ENCODE measurements at regions not wholly inside any gene's neighbourhood (a gene's known extent, or its start where the extent isn't known, plus 50 kb on each side); places are given as distances from the start of the nearest gene placed in this dataset.
A peak's percentile ranks its signal among the peaks of the same experiment; 100 is the strongest.

GRCh38 chr11:15711311-15711710 is 596.6 kb downstream of the INSC start:
- no peak overlapping the region for H3K4me3 ChIP-seq
- peaks cover 0 to 8% of the 10 kb centered on the region in 2 donors for H3K4me1 ChIP-seq (replicated peaks in 1 of 2)
- 0 to 100% (median 17%) methylated on average over 1 to 2 of the region's 2 CpGs; no CpG with 5 or more reads in 4 of the 10 experiments for WGBS, 10 experiments
- H3K27ac ChIP-seq, result no peak overlapping the region
- no peak for ATAC-seq (replicated peaks in 6 of 8)
- in situ Hi-C loops (cut with MboI; ENCODE audit: low pct_unique_long_range_greater_than_20kb in 2 of 9, low sequenced_read_pairs in 9 of 9, unreplicated experiment in 9 of 9), result no loop called here

DNA sequence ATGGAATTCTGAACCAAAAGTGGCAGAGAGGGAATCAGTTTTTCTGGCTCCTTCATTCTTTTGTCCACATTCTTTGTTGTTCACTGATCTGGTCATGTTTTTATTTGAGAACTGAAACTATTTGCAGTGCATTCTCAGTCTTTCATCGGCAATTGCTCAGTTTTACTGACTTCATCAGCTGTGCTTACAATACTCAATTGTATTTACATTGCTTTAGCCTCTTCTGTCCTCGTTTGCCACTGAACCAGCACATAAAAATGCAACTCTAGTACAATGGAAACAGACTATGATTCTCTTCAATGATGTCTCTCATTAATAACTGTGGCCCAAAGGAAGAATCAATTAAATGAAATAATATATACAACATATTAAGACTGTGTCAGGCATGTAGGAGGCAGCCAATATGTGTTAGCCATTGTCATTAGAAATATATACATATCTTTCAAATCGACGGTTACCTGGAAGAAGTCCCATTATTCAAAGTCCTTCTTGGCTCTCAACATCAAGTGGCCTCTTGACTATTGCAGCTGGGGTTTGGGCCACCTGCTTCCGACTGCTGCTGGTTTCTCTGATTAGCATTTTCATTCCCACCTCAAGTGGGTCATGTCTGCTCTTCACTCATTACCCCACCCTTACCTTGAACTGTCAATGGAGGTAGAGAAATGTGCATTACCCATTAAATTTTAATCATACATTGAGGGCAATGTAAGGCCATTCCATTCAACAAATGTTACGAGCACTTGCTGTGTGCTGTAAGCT is 600.1 kb downstream of the INSC start:
- no peak overlapping the region for H3K4me3 ChIP-seq
- in situ Hi-C loops (cut with MboI; ENCODE audit: low pct_unique_long_range_greater_than_20kb in 2 of 9, low sequenced_read_pairs in 9 of 9, unreplicated experiment in 9 of 9), result no loop called here
- ATAC-seq (replicated peaks in 6 of 8), result peak in 1 of 8 experiments; percentile 53

DNA sequence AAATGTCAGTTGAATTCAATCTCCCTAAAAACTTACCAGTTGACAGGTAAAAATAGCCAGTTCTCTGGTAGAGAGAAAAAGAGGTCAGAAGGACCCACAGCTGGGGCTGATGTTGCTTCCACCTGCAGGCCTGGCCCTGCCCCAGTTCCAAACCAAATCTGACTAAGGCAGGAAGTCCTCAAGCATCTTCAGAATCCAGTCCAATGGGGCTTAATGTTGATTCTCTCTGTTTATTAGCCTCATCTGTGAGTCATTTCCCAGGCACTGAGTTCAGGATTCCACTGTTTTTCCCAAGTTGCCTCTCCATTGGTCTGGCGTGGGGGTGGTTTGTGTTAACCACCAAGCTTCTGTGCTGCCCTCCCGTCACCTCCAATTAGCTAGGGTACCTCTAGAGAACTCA is 601.8 kb downstream of the INSC start:
- 0 to 100% (median 93%) methylated on average over 1 of the region's 2 CpGs; no CpG with 5 or more reads in 4 of the 10 experiments for WGBS, 10 experiments

More for the DNA sequence above, 600.1 kb downstream of the INSC start:
- WGBS, 10 experiments, result 29 to 93% (median 73%) methylated on average over 1 to 6 of the region's 6 CpGs; no CpG with 5 or more reads in 1 of the 10 experiments
- Histone ChIP-seq H3K27ac (no peak overlapping the region), H3K4me1 (replicated peaks in 1 of 2) (peaks cover 0 to 8% of the 10 kb centered on the region in 2 donors)

GRCh38 chr11:15720460-15720859 is 605.7 kb downstream of the INSC start:
- Histone ChIP-seq H3K4me3 (no peak overlapping the region), H3K27ac (no peak overlapping the region), H3K4me1 (replicated peaks in 1 of 2) (no peaks in the 10 kb centered on the region)
- 0 to 100% (median 77%) methylated on average over 1 to 3 of the region's 5 CpGs; no CpG with 5 or more reads in 3 of the 10 experiments for WGBS, 10 experiments
- ATAC-seq (replicated peaks in 6 of 8), result peak in 7 of 8 experiments; percentile 42 to 87 (median 76)
- in situ Hi-C loops (cut with MboI; ENCODE audit: low pct_unique_long_range_greater_than_20kb in 2 of 9, low sequenced_read_pairs in 9 of 9, unreplicated experiment in 9 of 9), result no loop called here

More for the DNA sequence above, 601.8 kb downstream of the INSC start:
- in situ Hi-C loops (cut with MboI; ENCODE audit: low pct_unique_long_range_greater_than_20kb in 2 of 9, low sequenced_read_pairs in 9 of 9, unreplicated experiment in 9 of 9), result no loop called here
- Histone ChIP-seq H3K27ac (no peak overlapping the region), H3K4me3 (no peak overlapping the region), H3K4me1 (replicated peaks in 1 of 2) (peaks cover 0 to 5% of the 10 kb centered on the region in 2 donors)
- ATAC-seq (replicated peaks in 6 of 8), result no peak

- no peak for ATAC-seq (replicated peaks in 6 of 8)
- no peak overlapping the region for H3K27ac ChIP-seq
- in situ Hi-C loops (cut with MboI; ENCODE audit: low pct_unique_long_range_greater_than_20kb in 2 of 9, low sequenced_read_pairs in 9 of 9, unreplicated experiment in 9 of 9), result no loop called here
- H3K4me3 ChIP-seq, result no peak overlapping the region
- H3K4me1 ChIP-seq (replicated peaks in 1 of 2), result no peaks in the 10 kb centered on the region
Measured at GRCh38 chr11:15723966-15724365, 609.2 kb downstream of the INSC start.

GRCh38 chr11:15724601-15725000 is 609.9 kb downstream of the INSC start:
- 50 to 100% (median 100%) methylated on average over 1 to 3 of the region's 3 CpGs; no CpG with 5 or more reads in 3 of the 10 experiments for WGBS, 10 experiments
- Histone ChIP-seq H3K4me3 (no peak overlapping the region), H3K27ac (no peak overlapping the region), H3K4me1 (replicated peaks in 1 of 2) (no peaks in the 10 kb centered on the region)
- in situ Hi-C loops (cut with MboI; ENCODE audit: low pct_unique_long_range_greater_than_20kb in 2 of 9, low sequenced_read_pairs in 9 of 9, unreplicated experiment in 9 of 9), result no loop called here
- ATAC-seq (replicated peaks in 6 of 8), result no peak

DNA sequence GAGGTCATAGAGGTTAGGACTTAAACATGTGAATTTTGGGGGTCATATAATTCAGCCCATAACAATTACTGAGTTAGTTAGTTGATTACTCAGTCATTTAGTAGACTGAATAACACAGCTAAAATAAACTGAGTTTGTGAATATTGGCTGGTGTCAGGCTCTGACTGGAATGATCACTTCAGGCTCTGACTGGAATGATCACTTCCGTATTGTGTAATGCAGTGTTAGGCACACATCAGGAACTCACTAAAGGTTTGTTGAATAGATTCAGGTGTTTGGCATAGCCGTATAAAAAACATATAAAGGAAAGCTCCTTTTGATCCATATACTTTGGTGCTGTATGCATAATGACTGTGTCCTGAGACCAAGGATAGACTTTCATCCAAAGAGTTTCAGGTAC is 610.5 kb downstream of the INSC start:
- no peak for ATAC-seq (replicated peaks in 6 of 8)
- H3K4me1 ChIP-seq (replicated peaks in 1 of 2), result no peaks in the 10 kb centered on the region
- in situ Hi-C loops (cut with MboI; ENCODE audit: low pct_unique_long_range_greater_than_20kb in 2 of 9, low sequenced_read_pairs in 9 of 9, unreplicated experiment in 9 of 9), result no loop called here

GRCh38 chr11:15726221-15726746 is 611.6 kb downstream of the INSC start:
- Histone ChIP-seq H3K4me3 (no peak overlapping the region), H3K27ac (no peak overlapping the region), H3K4me1 (replicated peaks in 1 of 2) (no peaks in the 10 kb centered on the region)
- in situ Hi-C loops (cut with MboI; ENCODE audit: low pct_unique_long_range_greater_than_20kb in 2 of 9, low sequenced_read_pairs in 9 of 9, unreplicated experiment in 9 of 9), result no loop called here
- no peak for ATAC-seq (replicated peaks in 6 of 8)
- 0 to 90% (median 55%) methylated on average over 1 to 3 of the region's 3 CpGs; no CpG with 5 or more reads in 4 of the 10 experiments for WGBS, 10 experiments

More for the DNA sequence above, 610.5 kb downstream of the INSC start:
- WGBS, 10 experiments, result 0 to 100% (median 71%) methylated on average over 1 to 2 of the region's 2 CpGs; no CpG with 5 or more reads in 1 of the 10 experiments
- Histone ChIP-seq H3K4me3 (no peak overlapping the region), H3K27ac (no peak overlapping the region)

DNA sequence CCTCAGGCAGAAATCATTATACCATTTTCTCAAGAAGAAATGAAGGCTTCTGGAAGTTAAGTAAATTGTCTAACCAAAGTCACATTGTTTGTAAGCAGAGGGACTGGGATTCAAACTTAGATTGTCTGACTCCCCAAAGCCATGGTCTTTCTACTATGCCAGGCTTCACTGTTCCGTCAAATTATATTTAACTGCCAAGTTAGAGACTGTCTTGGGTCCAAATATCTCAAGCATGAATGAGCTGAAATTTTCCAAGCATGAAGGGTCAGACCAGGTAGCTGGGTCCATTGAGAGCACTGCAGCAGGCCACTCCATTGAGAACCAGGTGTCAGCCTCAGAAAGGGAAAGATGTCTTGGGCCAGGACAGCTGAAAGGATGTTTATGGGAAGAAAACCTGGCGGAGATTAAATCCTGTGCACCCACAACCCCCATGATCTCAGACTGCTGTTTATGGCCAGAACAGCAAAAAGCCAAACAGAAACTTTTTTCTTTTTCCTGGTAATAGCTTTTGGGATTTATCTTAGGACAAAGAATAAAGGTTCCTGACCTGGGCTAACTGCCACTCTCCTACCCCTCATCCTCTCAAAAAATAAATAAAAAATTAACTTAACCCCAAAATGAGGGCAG is 612.3 kb downstream of the INSC start:
- Histone ChIP-seq H3K4me1 (replicated peaks in 1 of 2) (no peaks in the 10 kb centered on the region), H3K4me3 (no peak overlapping the region), H3K27ac (no peak overlapping the region)
- in situ Hi-C loops (cut with MboI; ENCODE audit: low pct_unique_long_range_greater_than_20kb in 2 of 9, low sequenced_read_pairs in 9 of 9, unreplicated experiment in 9 of 9), result no loop called here
- ATAC-seq (replicated peaks in 6 of 8), result no peak
- WGBS, 10 experiments, result 0 to 100% (median 80%) methylated on average over 1 to 2 of the region's 2 CpGs; no CpG with 5 or more reads in 3 of the 10 experiments

DNA sequence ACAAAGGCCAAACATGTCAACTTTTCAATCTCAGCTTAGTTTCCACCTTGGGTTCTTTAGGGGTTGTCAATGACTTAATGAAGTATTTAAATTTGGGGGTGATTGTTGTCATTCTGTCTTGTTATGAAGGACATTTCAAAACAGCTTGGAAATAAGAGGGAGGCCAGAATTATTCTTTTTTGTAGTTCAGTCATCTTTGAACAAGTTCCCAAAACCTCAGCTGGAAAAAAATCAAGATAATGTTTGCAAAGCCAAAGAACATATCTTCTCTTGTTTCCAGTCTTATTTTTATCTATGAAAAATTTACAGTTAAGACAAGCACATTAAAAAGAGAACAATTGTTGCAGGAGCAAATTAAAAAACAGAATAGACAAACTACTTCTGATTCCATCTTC is 612.8 kb downstream of the INSC start:
- H3K4me1 ChIP-seq (replicated peaks in 1 of 2), result no peaks in the 10 kb centered on the region
- ATAC-seq (replicated peaks in 6 of 8), result no peak
- H3K4me3 ChIP-seq, result no peak overlapping the region
- H3K27ac ChIP-seq, result no peak overlapping the region
- in situ Hi-C loops (cut with MboI; ENCODE audit: low pct_unique_long_range_greater_than_20kb in 2 of 9, low sequenced_read_pairs in 9 of 9, unreplicated experiment in 9 of 9), result no loop called here

GRCh38 chr11:15728207-15728606 is 613.5 kb downstream of the INSC start:
- ATAC-seq (replicated peaks in 6 of 8), result no peak
- no peak overlapping the region for H3K27ac ChIP-seq
- H3K4me1 ChIP-seq (replicated peaks in 1 of 2), result no peaks in the 10 kb centered on the region
- in situ Hi-C loops (cut with MboI; ENCODE audit: low pct_unique_long_range_greater_than_20kb in 2 of 9, low sequenced_read_pairs in 9 of 9, unreplicated experiment in 9 of 9), result no loop called here
- H3K4me3 ChIP-seq, result no peak overlapping the region
- 0 to 100% (median 36%) methylated on average over 1 of the region's 1 CpG; no CpG with 5 or more reads in 4 of the 10 experiments for WGBS, 10 experiments

DNA sequence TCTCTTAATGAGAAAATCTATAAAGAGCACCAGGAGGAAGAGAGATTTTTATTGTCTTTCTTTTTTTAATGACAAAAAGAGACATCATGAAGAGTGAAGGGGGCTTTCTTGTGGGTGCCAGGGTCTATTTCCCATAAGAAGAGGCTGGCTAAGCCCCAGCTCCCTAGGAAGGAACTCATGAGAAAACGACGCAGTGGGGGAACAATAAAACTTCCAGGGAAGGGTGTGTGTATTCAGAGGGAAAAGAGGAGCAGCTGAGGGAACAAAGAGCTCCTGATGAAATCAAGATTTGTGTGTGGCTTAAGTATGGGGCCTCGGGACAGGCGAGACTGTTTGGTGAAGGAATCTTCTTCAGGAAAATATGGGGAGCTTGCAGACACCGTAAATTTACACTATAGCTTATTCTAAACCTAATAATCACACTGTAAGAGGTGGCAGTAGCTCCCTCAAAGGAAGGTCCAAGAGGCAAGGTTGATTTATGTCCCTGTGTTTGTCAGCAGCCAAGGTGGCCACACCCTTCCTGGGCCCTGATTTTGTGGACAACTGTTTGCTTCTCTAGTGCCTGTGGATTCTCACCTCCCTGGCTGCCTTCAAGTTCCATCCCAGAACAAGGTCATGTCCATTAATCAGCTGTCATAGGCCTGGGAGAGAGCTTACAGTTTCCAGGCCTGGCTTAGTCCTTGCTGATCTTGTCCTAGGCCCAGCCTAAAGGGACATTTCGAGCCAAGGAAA is 615.7 kb downstream of the INSC start:
- H3K4me3 ChIP-seq, result no peak overlapping the region
- in situ Hi-C loops (cut with MboI; ENCODE audit: low pct_unique_long_range_greater_than_20kb in 2 of 9, low sequenced_read_pairs in 9 of 9, unreplicated experiment in 9 of 9), result no loop called here
- WGBS, 10 experiments, result 10 to 100% (median 28%) methylated on average over 1 to 6 of the region's 6 CpGs; no CpG with 5 or more reads in 3 of the 10 experiments
- no peak overlapping the region for H3K27ac ChIP-seq
- ATAC-seq (replicated peaks in 6 of 8), result peak in 2 of 8 experiments; percentile 20 to 27
- H3K4me1 ChIP-seq (replicated peaks in 1 of 2), result no peaks in the 10 kb centered on the region

DNA sequence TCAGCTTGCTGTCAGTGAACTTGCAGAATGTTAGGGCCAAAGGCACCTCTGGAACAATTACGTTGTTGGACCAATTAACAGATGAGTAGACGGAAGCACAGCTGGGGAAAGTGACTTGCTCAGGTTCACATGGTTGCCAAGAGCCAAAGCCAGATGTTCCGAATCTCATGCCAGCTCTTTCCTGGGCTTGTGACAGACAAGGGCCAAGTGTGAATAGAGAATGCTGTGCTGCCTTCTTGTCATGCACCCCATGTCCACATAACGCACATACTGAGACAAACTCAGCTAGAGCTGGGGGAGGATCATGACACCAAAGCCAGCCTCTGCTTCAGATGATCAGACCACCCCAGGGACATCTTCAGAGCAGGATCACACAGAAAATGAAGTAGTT is 616.3 kb downstream of the INSC start:
- WGBS, 10 experiments, result 0 to 100% (median 65%) methylated on average over 1 to 4 of the region's 4 CpGs; no CpG with 5 or more reads in 2 of the 10 experiments
- in situ Hi-C loops (cut with MboI; ENCODE audit: low pct_unique_long_range_greater_than_20kb in 2 of 9, low sequenced_read_pairs in 9 of 9, unreplicated experiment in 9 of 9), result no loop called here
- ATAC-seq (replicated peaks in 6 of 8), result no peak

More for the DNA sequence above, 616.3 kb downstream of the INSC start:
- Histone ChIP-seq H3K27ac (no peak overlapping the region), H3K4me1 (replicated peaks in 1 of 2) (no peaks in the 10 kb centered on the region), H3K4me3 (no peak overlapping the region)
